Spleen (tissue), 11 donors: ENCODE measurements at regions not wholly inside any gene's neighbourhood (a gene's known extent, or its start where the extent isn't known, plus 50 kb on each side); places are given as distances from the start of the nearest gene placed in this dataset.

Experiments
- DNase-seq: peaks from one replicate; pipeline ENCODE4 v3.0.0-alpha.2; 2020
- H3K27ac ChIP-seq, 8 donors: fragments of 200-600 bp; sonication (generic) in 7 of 8; 1 replicate in 4 of 8; 2 replicates in 4 of 8; pipeline versions ENCODE4 v1.5.0 to v1.8.0; 2016 to 2021; ENCODE audit warnings: inconsistent platforms in 4 of 8, mild to moderate bottlenecking in 4 of 8, moderate library complexity in 1 of 8
- H3K27me3 ChIP-seq, 7 donors: fragments of 200-600 bp; sonication (generic) in 6 of 7; replicated peaks in 1 of 7; 1 replicate in 4 of 7; 2 replicates in 3 of 7; pipeline versions ENCODE4 v1.5.0 to v1.8.0; 2016 to 2021; ENCODE audit warnings: inconsistent platforms in 3 of 7, mild to moderate bottlenecking in 1 of 7
- H3K36me3 ChIP-seq, 6 donors: fragments of 200-600 bp; sonication (generic) in 5 of 6; 1 replicate in 4 of 6; 2 replicates in 2 of 6; pipeline versions ENCODE4 v1.5.0 to v1.8.0; 2016 to 2021; ENCODE audit warnings: inconsistent platforms in 2 of 6
- H3K4me1 ChIP-seq, 6 donors: fragments of 200-600 bp; sonication (generic) in 5 of 6; 1 replicate in 3 of 6; 2 replicates in 3 of 6; pipeline versions ENCODE4 v1.5.0 to v1.8.0; 2016 to 2021; ENCODE audit warnings: inconsistent platforms in 3 of 6
- H3K4me3 ChIP-seq, 8 donors: fragments of 200-600 bp; sonication (generic) in 7 of 8; 1 replicate in 4 of 8; 2 replicates in 4 of 8; pipeline versions ENCODE4 v1.5.0 to v1.8.0; 2016 to 2021; ENCODE audit warnings: inconsistent platforms in 4 of 8, mild to moderate bottlenecking in 4 of 8, moderate library complexity in 2 of 8
- H3K9me3 ChIP-seq, 8 donors: fragments of 200-600 bp; sonication (generic) in 7 of 8; 1 replicate in 4 of 8; 2 replicates in 4 of 8; pipeline versions ENCODE4 v1.5.0 to v1.8.0; 2016 to 2021; ENCODE audit warnings: inconsistent platforms in 4 of 8
- CTCF ChIP-seq, 11 experiments: fragments of 200-600 bp in 7 of 11; fragments of 450-650 bp in 4 of 11; sonication (generic) in 4 of 11; IDR thresholded peaks in 8 of 11; conservative IDR thresholded peaks in 3 of 11; 1 replicate in 7 of 11; 2 replicates in 4 of 11; pipeline versions ENCODE4 v1.4.0 to v1.8.0; 2016 to 2021; ENCODE audit warnings: antibody characterized with exemption in 11 of 11, inconsistent platforms in 4 of 11, mild to moderate bottlenecking in 1 of 11
- POLR2A ChIP-seq, 3 donors: fragments of 450-650 bp; IDR thresholded peaks; one replicate each; pipeline ENCODE4 v1.5.1; 2017; ENCODE audit warnings: antibody characterized with exemption in 3 of 3, mild to moderate bottlenecking in 1 of 3
- POLR2AphosphoS5 ChIP-seq, 3 donors: sonication (generic); formaldehyde crosslinking; IDR thresholded peaks; one replicate each; pipeline ENCODE4 v1.5.1; 2017; ENCODE audit warnings: antibody characterized with exemption in 3 of 3
- WGBS, 5 donors: extraction: QIAGEN DNeasy Blood & Tissue Kit in 3 of 5; methylation state at CpG; one replicate each; pipeline versions ENCODE4 v1.1.5 to v1.1.7; 2013 to 2018; 5-methylcytosine and 5-hydroxymethylcytosine counted together
- intact Hi-C: fragments of 100-400 bp; cut with DNase I; formaldehyde crosslinking; loops from one replicate; pipeline ENCODE4 v1.15.0; 2023; ENCODE audit warnings: low total_unique reads
- donor health status: healthy with polysubstance abuse.
- donor health status: DM: no; HTN: no; CAD: no; lungs with moderate emphysema.
- donor health status: DM: no; HTN: no; CAD: no.
- donor health status: Bipolar disorder and iron deficiency.
- donor health status: healthy.
- donor health status: DM: no; HTN: no; CAD: no.
- donor health status: DM: yes; HTN: yes; CAD: no.

DNA sequence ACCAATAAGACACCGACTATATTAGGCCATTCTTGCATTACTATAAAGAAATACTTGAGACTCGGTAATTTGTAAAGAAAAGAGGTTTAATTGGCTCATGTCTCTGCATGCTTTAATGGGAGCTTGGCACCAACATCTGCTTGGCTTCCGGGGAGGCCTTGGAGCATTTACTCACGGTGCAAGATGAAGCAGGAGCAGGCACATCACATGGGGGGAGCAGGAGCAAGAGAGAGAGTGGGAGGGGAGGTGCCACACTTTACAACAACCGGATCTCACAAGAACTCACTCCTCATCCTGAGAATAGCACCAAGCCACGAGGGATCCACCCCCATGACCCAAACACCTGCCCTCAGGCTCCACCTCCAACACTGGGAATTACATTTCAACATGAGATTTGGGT is 224.8 kb downstream of the KLF5 start:
- TF ChIP-seq POLR2A (IDR thresholded peaks at IDR 0.05) (no peak), CTCF (IDR thresholded peaks at IDR 0.05 in 8 of 11, conservative IDR thresholded peaks at IDR 0.05 in 3 of 11) (no peak), POLR2AphosphoS5 (IDR thresholded peaks at IDR 0.05) (no peak)
- Histone ChIP-seq H3K4me1 (no peaks in the 10 kb centered on the region), H3K9me3 (no peaks in the 10 kb centered on the region), H3K27me3 (no peaks in the 10 kb centered on the region), H3K4me3 (no peak overlapping the region), H3K36me3 (no peaks in the 10 kb centered on the region), H3K27ac (no peak overlapping the region)
- intact Hi-C loops: no loop called here
- no peak for DNase-seq
- 71 to 86% (median 80%) methylated on average over 6 of the region's 6 CpGs for WGBS, 5 donors

- peaks cover 0 to 13% (median 3%) of the 10 kb centered on the region in 8 donors for H3K9me3 ChIP-seq
- WGBS, 5 donors: 64 to 84% (median 75%) methylated on average over 2 of the region's 2 CpGs
- H3K27me3 ChIP-seq: no peaks in the 10 kb centered on the region
- no peak for TF ChIP-seq CTCF (IDR thresholded peaks at IDR 0.05 in 8 of 11, conservative IDR thresholded peaks at IDR 0.05 in 3 of 11)
- no peak for TF ChIP-seq POLR2A (IDR thresholded peaks at IDR 0.05)
- no peak for TF ChIP-seq POLR2AphosphoS5 (IDR thresholded peaks at IDR 0.05)
- H3K4me3 ChIP-seq: no peak overlapping the region
- no peaks in the 10 kb centered on the region for H3K36me3 ChIP-seq
- no peak overlapping the region for H3K27ac ChIP-seq
- H3K4me1 ChIP-seq: no peaks in the 10 kb centered on the region
- no peak for DNase-seq
- intact Hi-C loops: no loop called here
Observed at GRCh38 chr13:73281746-73282145, 222.9 kb downstream of the KLF5 start.

GRCh38 chr13:73278186-73278585 is 219.4 kb downstream of the KLF5 start:
- no peak overlapping the region for H3K4me3 ChIP-seq
- H3K27ac ChIP-seq: no peak overlapping the region
- TF ChIP-seq CTCF (IDR thresholded peaks at IDR 0.05 in 8 of 11, conservative IDR thresholded peaks at IDR 0.05 in 3 of 11) (no peak), POLR2A (IDR thresholded peaks at IDR 0.05) (no peak), POLR2AphosphoS5 (IDR thresholded peaks at IDR 0.05) (no peak)
- H3K9me3 ChIP-seq: peaks cover 0 to 19% (median 4%) of the 10 kb centered on the region in 8 donors
- H3K27me3 ChIP-seq: no peaks in the 10 kb centered on the region
- 91 to 100% (median 97%) methylated on average over 1 of the region's 1 CpG for WGBS, 5 donors
- no peaks in the 10 kb centered on the region for H3K4me1 ChIP-seq
- DNase-seq: no peak
- H3K36me3 ChIP-seq: no peaks in the 10 kb centered on the region
- intact Hi-C loops: no loop called here

DNA sequence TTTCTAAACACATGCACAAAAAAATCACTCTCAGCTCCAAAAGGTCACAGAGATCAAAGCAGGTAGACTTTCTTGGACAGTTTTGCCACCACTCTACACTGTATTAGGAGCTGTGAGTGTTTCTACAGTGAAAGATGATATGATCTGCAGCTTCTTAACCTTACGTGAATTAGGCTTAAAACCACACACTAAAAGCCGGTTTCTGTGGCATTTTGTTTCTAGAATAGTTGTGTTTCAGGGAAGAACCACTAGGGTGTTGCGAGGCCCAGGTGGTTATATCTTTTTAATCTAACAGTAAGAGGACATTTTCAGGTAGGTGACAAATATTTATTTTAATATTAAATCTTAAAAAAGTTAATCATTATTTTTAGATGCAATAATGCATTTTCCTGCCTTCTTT is 216.4 kb downstream of the KLF5 start:
- Histone ChIP-seq H3K9me3 (peaks cover 0 to 22% (median 6%) of the 10 kb centered on the region in 8 donors), H3K27ac (no peak overlapping the region), H3K4me1 (no peaks in the 10 kb centered on the region), H3K27me3 (no peaks in the 10 kb centered on the region), H3K4me3 (no peak overlapping the region), H3K36me3 (no peaks in the 10 kb centered on the region)
- TF ChIP-seq CTCF (IDR thresholded peaks at IDR 0.05 in 8 of 11, conservative IDR thresholded peaks at IDR 0.05 in 3 of 11) (no peak), POLR2AphosphoS5 (IDR thresholded peaks at IDR 0.05) (no peak), POLR2A (IDR thresholded peaks at IDR 0.05) (no peak)
- no peak for DNase-seq
- intact Hi-C loops: no loop called here
- WGBS, 5 donors: 79 to 84% (median 80%) methylated on average over 3 of the region's 3 CpGs
